ENCODE measurements at regions not wholly inside any gene's neighbourhood (a gene's known extent, or its start where the extent isn't known, plus 50 kb on each side); places are given as distances from the start of the nearest gene placed in this dataset.

DNA sequence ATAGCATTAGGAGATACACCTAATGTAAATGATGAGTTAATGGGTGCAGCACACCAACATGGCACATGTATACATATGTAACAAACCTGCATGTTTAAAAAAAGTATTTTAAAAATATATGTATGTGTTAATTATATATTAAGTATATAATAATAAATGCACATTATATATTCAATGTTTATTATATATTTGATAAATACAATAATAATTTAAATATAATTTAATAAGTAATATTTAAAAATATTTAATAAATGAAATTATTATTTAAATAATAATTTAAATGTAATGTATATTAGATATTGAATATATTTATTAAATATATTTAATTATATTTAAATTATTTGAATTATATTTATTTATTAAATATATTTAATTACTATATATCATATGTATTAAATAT lies 661.3 kb upstream of the COBL start:
- DNase-seq (no peak), ATAC-seq (ENCODE audit: low read depth) (no peak)
- Mint-ChIP-seq H3K4me3 (no peak overlapping the region), H3K4me1 (no peaks in the 10 kb centered on the region), H3K27me3 (no peaks in the 10 kb centered on the region), H3K27ac (no peak overlapping the region), H3K9me3 (peaks cover 2% of the 10 kb centered on the region), H3K36me3 (ENCODE audit: low read depth) (no peaks in the 10 kb centered on the region)
- CTCF ChIA-PET = no interaction called here
- POLR2A ChIA-PET = no interaction called here
- TF ChIP-seq, protein P1, sequence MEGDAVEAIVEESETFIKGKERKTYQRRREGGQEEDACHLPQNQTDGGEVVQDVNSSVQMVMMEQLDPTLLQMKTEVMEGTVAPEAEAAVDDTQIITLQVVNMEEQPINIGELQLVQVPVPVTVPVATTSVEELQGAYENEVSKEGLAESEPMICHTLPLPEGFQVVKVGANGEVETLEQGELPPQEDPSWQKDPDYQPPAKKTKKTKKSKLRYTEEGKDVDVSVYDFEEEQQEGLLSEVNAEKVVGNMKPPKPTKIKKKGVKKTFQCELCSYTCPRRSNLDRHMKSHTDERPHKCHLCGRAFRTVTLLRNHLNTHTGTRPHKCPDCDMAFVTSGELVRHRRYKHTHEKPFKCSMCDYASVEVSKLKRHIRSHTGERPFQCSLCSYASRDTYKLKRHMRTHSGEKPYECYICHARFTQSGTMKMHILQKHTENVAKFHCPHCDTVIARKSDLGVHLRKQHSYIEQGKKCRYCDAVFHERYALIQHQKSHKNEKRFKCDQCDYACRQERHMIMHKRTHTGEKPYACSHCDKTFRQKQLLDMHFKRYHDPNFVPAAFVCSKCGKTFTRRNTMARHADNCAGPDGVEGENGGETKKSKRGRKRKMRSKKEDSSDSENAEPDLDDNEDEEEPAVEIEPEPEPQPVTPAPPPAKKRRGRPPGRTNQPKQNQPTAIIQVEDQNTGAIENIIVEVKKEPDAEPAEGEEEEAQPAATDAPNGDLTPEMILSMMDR (IDR thresholded peaks at IDR 0.05) = no peak
- intact Hi-C loops (cut with micrococcal nuclease) = no loop called here

DNA sequence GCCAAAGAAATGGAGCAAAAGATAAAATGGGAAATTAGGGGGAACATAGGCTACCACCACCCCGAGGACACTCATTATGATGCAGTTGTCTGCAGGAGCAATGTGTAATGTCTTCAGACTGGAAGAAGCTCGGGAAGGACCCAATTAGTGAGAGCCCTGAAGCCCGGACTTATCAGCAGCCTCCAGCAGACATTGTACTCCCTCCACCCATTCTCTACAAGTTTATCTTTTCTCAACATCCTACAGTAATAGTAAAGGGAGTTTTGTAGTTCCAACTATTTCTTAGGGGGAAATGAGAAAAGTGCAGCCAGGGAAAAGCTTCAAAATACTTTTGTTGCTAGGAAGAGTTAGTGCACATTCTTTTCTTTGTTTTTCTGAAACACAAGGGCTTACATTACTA lies 657.3 kb upstream of the COBL start:
- intact Hi-C loops (cut with micrococcal nuclease) = no loop called here
- DNase-seq = no peak
- H3K27ac Mint-ChIP-seq = no peak overlapping the region
- peaks cover 9% of the 10 kb centered on the region for H3K9me3 Mint-ChIP-seq
- TF ChIP-seq, protein P1 (IDR thresholded peaks at IDR 0.05) = no peak
- no peak for ATAC-seq (ENCODE audit: low read depth)
- ChIA-PET CTCF (no interaction called here), POLR2A (no interaction called here)
- H3K36me3 Mint-ChIP-seq (ENCODE audit: low read depth) = no peaks in the 10 kb centered on the region
- no peak overlapping the region for H3K4me3 Mint-ChIP-seq
- no peaks in the 10 kb centered on the region for H3K4me1 Mint-ChIP-seq
- no peaks in the 10 kb centered on the region for H3K27me3 Mint-ChIP-seq

DNA sequence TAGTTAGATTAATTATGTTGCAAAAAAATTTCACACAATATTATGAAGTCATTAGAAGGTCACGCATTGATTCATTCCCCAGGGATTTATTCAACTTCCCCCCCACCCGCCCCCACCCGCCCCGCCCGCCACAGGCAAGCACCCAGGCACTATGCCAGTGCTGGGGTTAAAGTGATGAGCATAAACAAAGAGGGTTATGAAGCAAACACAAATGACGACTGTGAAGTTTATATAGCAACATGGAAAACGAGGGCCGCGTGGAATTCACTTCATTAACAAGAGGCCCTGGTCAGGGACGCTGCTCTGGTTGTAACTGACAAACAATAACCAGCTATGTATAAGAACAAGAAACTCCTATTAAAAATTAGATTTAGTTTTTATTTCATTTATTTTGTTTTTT lies 656.5 kb upstream of the COBL start:
- TF ChIP-seq, protein P1 (IDR thresholded peaks at IDR 0.05) = no peak
- ATAC-seq (ENCODE audit: low read depth) = no peak
- ChIA-PET CTCF (no interaction called here), POLR2A (no interaction called here)
- no peaks in the 10 kb centered on the region for H3K36me3 Mint-ChIP-seq (ENCODE audit: low read depth)
- H3K4me3 Mint-ChIP-seq = no peak overlapping the region
- H3K4me1 Mint-ChIP-seq = no peaks in the 10 kb centered on the region
- intact Hi-C loops (cut with micrococcal nuclease) = no loop called here
- no peak for DNase-seq
- H3K27me3 Mint-ChIP-seq = no peaks in the 10 kb centered on the region
- H3K27ac Mint-ChIP-seq = no peak overlapping the region
- peaks cover 11% of the 10 kb centered on the region for H3K9me3 Mint-ChIP-seq

DNA sequence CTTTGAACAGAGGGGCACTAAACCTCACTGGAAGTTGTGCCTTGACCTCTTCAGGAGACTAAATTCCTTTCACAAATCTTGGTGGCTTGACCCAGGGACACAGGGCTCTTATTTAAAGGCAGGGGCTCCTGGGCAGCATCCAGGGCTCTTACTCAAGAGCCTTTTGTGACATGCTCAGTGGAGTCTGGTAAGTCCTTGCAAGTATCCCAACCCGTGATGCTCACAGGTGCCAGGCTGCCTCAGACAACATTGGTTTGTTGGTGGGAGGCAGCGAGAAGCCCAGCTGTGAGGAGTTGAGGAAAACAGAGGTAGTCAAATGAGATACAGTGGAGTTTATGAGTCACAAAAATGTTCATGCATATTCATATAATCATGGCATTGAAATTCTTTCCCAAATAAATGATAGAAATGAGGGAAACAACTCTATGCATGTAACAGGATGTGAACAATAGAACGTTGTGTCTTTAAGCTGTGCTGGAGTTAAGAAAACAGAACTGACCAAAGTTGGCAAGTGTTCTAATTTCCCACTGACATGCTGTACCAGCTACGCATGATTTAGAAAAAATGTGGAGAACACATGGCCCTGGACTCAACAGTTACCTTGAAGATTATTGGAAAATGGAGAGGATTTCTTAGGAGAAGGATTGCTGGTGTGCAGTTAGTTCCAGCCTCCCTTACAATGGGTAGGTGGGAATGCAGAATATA lies 654.5 kb upstream of the COBL start:
- Mint-ChIP-seq H3K36me3 (ENCODE audit: low read depth) (no peaks in the 10 kb centered on the region), H3K4me1 (no peaks in the 10 kb centered on the region), H3K27me3 (no peaks in the 10 kb centered on the region), H3K4me3 (no peak overlapping the region), H3K27ac (no peak overlapping the region), H3K9me3 (peaks cover 12% of the 10 kb centered on the region)
- DNase-seq = no peak
- intact Hi-C loops (cut with micrococcal nuclease) = no loop called here
- ChIA-PET CTCF (no interaction called here), POLR2A (no interaction called here)
- TF ChIP-seq, protein P1 (IDR thresholded peaks at IDR 0.05) = no peak
- no peak for ATAC-seq (ENCODE audit: low read depth)

DNA sequence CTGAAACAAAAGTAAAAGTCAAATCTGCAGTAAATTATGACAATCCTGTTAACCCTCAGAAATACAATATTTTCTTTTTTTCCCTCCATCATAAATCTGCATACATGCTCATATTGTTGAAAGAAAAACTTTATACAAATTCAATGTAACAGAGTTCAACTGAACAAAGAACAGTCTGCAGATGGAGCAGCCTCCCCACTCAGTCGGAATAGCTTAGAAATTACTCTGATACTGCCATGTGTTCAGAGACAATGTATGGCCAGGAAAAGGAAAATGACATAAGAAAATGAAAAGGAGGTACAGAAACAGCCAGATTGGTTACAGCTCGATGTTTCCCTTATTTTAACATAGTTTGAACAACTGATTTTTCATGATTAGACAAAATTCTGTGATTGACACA lies 651.9 kb upstream of the COBL start:
- CTCF ChIA-PET = no interaction called here
- H3K9me3 Mint-ChIP-seq = peaks cover 12% of the 10 kb centered on the region
- intact Hi-C loops (cut with micrococcal nuclease) = no loop called here

More for the DNA sequence above, 651.9 kb upstream of the COBL start:
- ATAC-seq (ENCODE audit: low read depth) = no peak
- Mint-ChIP-seq H3K27ac (no peak overlapping the region), H3K36me3 (ENCODE audit: low read depth) (no peaks in the 10 kb centered on the region), H3K4me3 (no peak overlapping the region), H3K4me1 (no peaks in the 10 kb centered on the region), H3K27me3 (no peaks in the 10 kb centered on the region)
- TF ChIP-seq, protein P1 (IDR thresholded peaks at IDR 0.05) = no peak
- DNase-seq = no peak
- POLR2A ChIA-PET = no interaction called here

Measured in activated B cell treated with CpG ODN at 0.5 μM for 24 hours (primary cell).